Mucosa of rectum (tissue), 2 donors: ENCODE measurements at regions not wholly inside any gene's neighbourhood (a gene's known extent, or its start where the extent isn't known, plus 50 kb on each side); places are given as distances from the start of the nearest gene placed in this dataset.

ENCODE experiments used
- H3K27ac ChIP-seq, 2 donors: one replicate each; pipeline ENCODE4 v1.7.0; 2013; ENCODE audit warnings: inconsistent platforms in 2 of 2, low read depth in 2 of 2, low read length in 2 of 2
- H3K27me3 ChIP-seq, 2 donors: one replicate each; pipeline ENCODE4 v1.7.0; 2013; ENCODE audit warnings: low read length in 2 of 2; ENCODE audit not compliant: control insufficient read depth in 2 of 2, insufficient read depth in 2 of 2
- H3K36me3 ChIP-seq, 2 donors: one replicate each; pipeline ENCODE4 v1.7.0; 2013; ENCODE audit warnings: low read length in 2 of 2; ENCODE audit not compliant: control insufficient read depth in 2 of 2, insufficient read depth in 2 of 2
- H3K4me1 ChIP-seq, 2 donors: one replicate each; pipeline ENCODE4 v1.7.0; 2013; ENCODE audit warnings: low read length in 2 of 2, mild to moderate bottlenecking in 1 of 2; ENCODE audit not compliant: control insufficient read depth in 2 of 2, insufficient read depth in 2 of 2
- H3K4me3 ChIP-seq, 2 donors: one replicate each; pipeline ENCODE4 v1.7.0; 2013; ENCODE audit warnings: low read length in 2 of 2
- H3K9ac ChIP-seq, 2 donors: one replicate each; pipeline ENCODE4 v1.7.0; 2013; ENCODE audit warnings: low read length in 2 of 2, low read depth in 1 of 2, mild to moderate bottlenecking in 1 of 2
- H3K9me3 ChIP-seq, 2 donors: one replicate each; pipeline ENCODE4 v1.7.0; 2013; ENCODE audit warnings: low read length in 2 of 2; ENCODE audit not compliant: control insufficient read depth in 2 of 2
- donor health status: healthy.
- donor health status: Normal muscosa, but diverticular disease.

GRCh38 chr5:34490506-34491250 is 165.4 kb upstream of the RAI14 start:
- Histone ChIP-seq H3K9ac (no peak overlapping the region), H3K27me3 (no peaks in the 10 kb centered on the region), H3K36me3 (no peaks in the 10 kb centered on the region), H3K4me3 (no peak overlapping the region), H3K27ac (no peak overlapping the region), H3K9me3 (no peaks in the 10 kb centered on the region), H3K4me1 (peaks cover 0 to 4% of the 10 kb centered on the region in 2 donors)

- H3K4me3 ChIP-seq = no peak overlapping the region
- H3K36me3 ChIP-seq = no peaks in the 10 kb centered on the region
- no peak overlapping the region for H3K9ac ChIP-seq
- peaks cover 0 to 3% of the 10 kb centered on the region in 2 donors for H3K4me1 ChIP-seq
- no peaks in the 10 kb centered on the region for H3K27me3 ChIP-seq
- H3K9me3 ChIP-seq = no peaks in the 10 kb centered on the region
- H3K27ac ChIP-seq = no peak overlapping the region
These were observed 164.9 kb upstream of the RAI14 start for GRCh38 chr5:34491251-34491620.

DNA sequence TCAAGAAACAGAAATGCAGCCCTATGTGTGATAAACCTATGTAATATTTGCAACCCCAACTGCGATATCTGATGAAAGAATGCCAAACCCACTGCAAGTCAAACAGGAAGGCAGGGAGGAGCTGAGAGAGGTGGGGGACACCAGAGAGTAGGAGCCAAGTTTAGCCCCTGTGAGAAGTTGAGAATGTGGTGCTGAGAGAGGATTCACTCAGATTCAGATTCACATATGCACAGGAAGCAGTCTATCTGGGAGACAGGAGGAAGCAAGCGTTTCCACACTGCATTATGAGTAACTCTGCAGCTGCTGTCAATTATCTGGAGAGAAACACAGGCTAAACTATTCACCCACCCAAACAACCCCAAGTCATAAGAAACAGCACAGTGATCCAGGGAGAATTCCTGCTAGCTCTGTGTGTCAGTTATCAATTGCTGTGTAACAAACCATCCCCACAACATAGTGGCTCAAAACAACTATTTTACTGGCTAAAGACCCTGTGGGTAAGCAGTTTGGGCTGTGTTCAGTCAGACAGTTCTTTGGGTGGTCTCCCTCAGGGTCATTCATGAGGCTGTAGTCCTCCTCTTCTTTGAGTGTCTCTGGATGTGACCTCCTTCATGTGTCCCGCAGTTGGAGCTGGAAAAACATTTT is 161.9 kb upstream of the RAI14 start:
- Histone ChIP-seq H3K9ac (no peak overlapping the region), H3K4me1 (peaks cover 0 to under 1% of the 10 kb centered on the region in 2 donors), H3K4me3 (no peak overlapping the region), H3K36me3 (no peaks in the 10 kb centered on the region), H3K27ac (no peak overlapping the region), H3K9me3 (no peaks in the 10 kb centered on the region), H3K27me3 (no peaks in the 10 kb centered on the region)

GRCh38 chr5:34495178-34495577 is 160.9 kb upstream of the RAI14 start:
- Histone ChIP-seq H3K9me3 (no peaks in the 10 kb centered on the region), H3K27ac (no peak overlapping the region), H3K27me3 (no peaks in the 10 kb centered on the region), H3K9ac (no peak overlapping the region), H3K4me3 (no peak overlapping the region), H3K36me3 (no peaks in the 10 kb centered on the region), H3K4me1 (peaks cover 0 to 3% of the 10 kb centered on the region in 2 donors)

DNA sequence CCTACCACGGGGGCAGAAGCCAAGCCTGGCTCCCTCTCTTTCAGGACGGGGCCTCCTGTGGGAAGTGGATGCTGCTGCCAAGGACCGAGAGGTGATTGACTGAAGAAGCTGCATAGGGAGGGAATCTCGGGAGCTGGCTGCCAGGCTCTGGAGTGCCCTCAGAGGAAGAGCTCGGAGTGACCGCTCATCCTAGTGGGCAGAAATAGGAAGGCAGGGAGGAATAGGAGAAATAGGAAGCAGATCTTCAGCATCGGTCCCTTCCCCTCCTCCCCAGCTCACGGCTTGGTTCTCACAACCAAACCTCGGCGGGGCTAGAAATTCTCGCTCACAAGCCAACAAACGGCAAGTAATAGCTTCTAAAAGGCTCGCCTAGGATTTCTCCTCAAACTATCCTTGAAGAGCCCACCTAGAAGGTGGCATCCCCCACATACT is 159.9 kb upstream of the RAI14 start:
- no peak overlapping the region for H3K4me3 ChIP-seq
- no peaks in the 10 kb centered on the region for H3K9me3 ChIP-seq
- H3K36me3 ChIP-seq = no peaks in the 10 kb centered on the region
- H3K4me1 ChIP-seq = peaks cover 0 to 3% of the 10 kb centered on the region in 2 donors
- no peaks in the 10 kb centered on the region for H3K27me3 ChIP-seq
- no peak overlapping the region for H3K27ac ChIP-seq
- no peak overlapping the region for H3K9ac ChIP-seq

GRCh38 chr5:34496701-34497469 is 159.2 kb upstream of the RAI14 start:
- Histone ChIP-seq H3K4me1 (peaks cover 0 to 3% of the 10 kb centered on the region in 2 donors), H3K27ac (no peak overlapping the region), H3K27me3 (no peaks in the 10 kb centered on the region), H3K9me3 (no peaks in the 10 kb centered on the region), H3K36me3 (no peaks in the 10 kb centered on the region), H3K4me3 (no peak overlapping the region), H3K9ac (no peak overlapping the region)

- no peaks in the 10 kb centered on the region for H3K9me3 ChIP-seq
- H3K36me3 ChIP-seq = no peaks in the 10 kb centered on the region
- no peak overlapping the region for H3K9ac ChIP-seq
- H3K27me3 ChIP-seq = no peaks in the 10 kb centered on the region
- no peak overlapping the region for H3K27ac ChIP-seq
- no peak overlapping the region for H3K4me3 ChIP-seq
- H3K4me1 ChIP-seq = peaks cover 0 to 3% of the 10 kb centered on the region in 2 donors
These were observed 158.7 kb upstream of the RAI14 start for GRCh38 chr5:34497470-34497808.

- no peaks in the 10 kb centered on the region for H3K36me3 ChIP-seq
- no peak overlapping the region for H3K4me3 ChIP-seq
- H3K4me1 ChIP-seq = peaks cover 0 to 3% of the 10 kb centered on the region in 2 donors
- H3K9ac ChIP-seq = no peak overlapping the region
- H3K27ac ChIP-seq = peak overlapping the region; percentile 34 to 54
- H3K9me3 ChIP-seq = no peaks in the 10 kb centered on the region
- H3K27me3 ChIP-seq = no peaks in the 10 kb centered on the region
These were observed 157.6 kb upstream of the RAI14 start for GRCh38 chr5:34498572-34498971.

GRCh38 chr5:34499001-34499734 is 157.0 kb upstream of the RAI14 start:
- H3K4me1 ChIP-seq = peaks cover 0 to 3% of the 10 kb centered on the region in 2 donors
- no peaks in the 10 kb centered on the region for H3K9me3 ChIP-seq
- peak overlapping the region; percentile 34 to 54 for H3K27ac ChIP-seq
- no peaks in the 10 kb centered on the region for H3K27me3 ChIP-seq
- H3K9ac ChIP-seq = no peak overlapping the region
- H3K4me3 ChIP-seq = no peak overlapping the region
- H3K36me3 ChIP-seq = no peaks in the 10 kb centered on the region
